ENCODE measurements at regions not wholly inside any gene's neighbourhood (a gene's known extent, or its start where the extent isn't known, plus 50 kb on each side); places are given as distances from the start of the nearest gene placed in this dataset.
"Not testable (repeated sequence)": the region's sequence is repeated elsewhere in the genome, so short reads cannot be mapped to it uniquely, and the experiment has no call there.

- no peak for DNase-seq (ENCODE audit: low read depth)
These were observed 208.6 kb downstream of the CXCL12 start for GRCh38 chr10:44176311-44176710.

GRCh38 chr10:44173608-44173894 is 211.3 kb downstream of the CXCL12 start:
- DNase-seq (ENCODE audit: low read depth) = no peak

GRCh38 chr10:44172883-44173607 is 211.9 kb downstream of the CXCL12 start:
- no peak for DNase-seq (ENCODE audit: low read depth)

GRCh38 chr10:44171765-44172164 is 213.1 kb downstream of the CXCL12 start:
- DNase-seq (ENCODE audit: low read depth) = no peak

- DNase-seq (ENCODE audit: low read depth) = no peak
These were observed 216.4 kb downstream of the CXCL12 start for GRCh38 chr10:44168478-44168877.

GRCh38 chr10:44167752-44168151 is 217.1 kb downstream of the CXCL12 start:
- no peak for DNase-seq (ENCODE audit: low read depth)

- no peak for DNase-seq (ENCODE audit: low read depth)
These were observed 218.5 kb downstream of the CXCL12 start for GRCh38 chr10:44166441-44166840.

- DNase-seq (ENCODE audit: low read depth) = no peak
These were observed 220.5 kb downstream of the CXCL12 start for GRCh38 chr10:44164251-44164956.

GRCh38 chr10:44161184-44161583 is 223.7 kb downstream of the CXCL12 start:
- no peak for DNase-seq (ENCODE audit: low read depth)

- DNase-seq (ENCODE audit: low read depth) = no peak
These were observed 227.3 kb downstream of the CXCL12 start for GRCh38 chr10:44157574-44157973.

- no peak for DNase-seq (ENCODE audit: low read depth)
These were observed 229.9 kb downstream of the CXCL12 start for GRCh38 chr10:44154956-44155355.

GRCh38 chr10:44153918-44154670 is 230.8 kb downstream of the CXCL12 start:
- no peak for DNase-seq (ENCODE audit: low read depth)

GRCh38 chr10:44143556-44143955 is 241.3 kb downstream of the CXCL12 start:
- DNase-seq (ENCODE audit: low read depth) = no peak

GRCh38 chr10:44132361-44133289 is 252.3 kb downstream of the CXCL12 start:
- DNase-seq (ENCODE audit: low read depth) = no peak

- DNase-seq (ENCODE audit: low read depth) = no peak
These were observed 258.6 kb downstream of the CXCL12 start for GRCh38 chr10:44126291-44126717.

GRCh38 chr10:44125879-44126278 is 259.0 kb downstream of the CXCL12 start:
- no peak for DNase-seq (ENCODE audit: low read depth)

- DNase-seq (ENCODE audit: low read depth) = no peak
These were observed 266.4 kb downstream of the CXCL12 start for GRCh38 chr10:44118500-44118899.

GRCh38 chr10:44116474-44116873 is 268.4 kb downstream of the CXCL12 start:
- DNase-seq (ENCODE audit: low read depth) = no peak

GRCh38 chr10:44115516-44115915 is 269.4 kb downstream of the CXCL12 start:
- DNase-seq (ENCODE audit: low read depth) = no peak

- DNase-seq (ENCODE audit: low read depth) = no peak
These were observed 270.5 kb downstream of the CXCL12 start for GRCh38 chr10:44114441-44114840.

- not testable (repeated sequence) for DNase-seq (ENCODE audit: low read depth)
These were observed 272.6 kb downstream of the CXCL12 start for GRCh38 chr10:44112280-44112679.

GRCh38 chr10:44105696-44106095 is 279.2 kb downstream of the CXCL12 start:
- DNase-seq (ENCODE audit: low read depth) = no peak

Measured in CMK (cell line).